SHP77 treated with DMSO at 0.1 percent for 48 hours (cell line): ENCODE measurements at regions not wholly inside any gene's neighbourhood (a gene's known extent, or its start where the extent isn't known, plus 50 kb on each side); places are given as distances from the start of the nearest gene placed in this dataset.
"Not testable (repeated sequence)": the region's sequence is repeated elsewhere in the genome, so short reads cannot be mapped to it uniquely, and the experiment has no call there.

Experiments
- DNase-seq: peaks from one replicate; lab custom pipeline; 2025; lab: John Stamatoyannopoulos, UW

DNA sequence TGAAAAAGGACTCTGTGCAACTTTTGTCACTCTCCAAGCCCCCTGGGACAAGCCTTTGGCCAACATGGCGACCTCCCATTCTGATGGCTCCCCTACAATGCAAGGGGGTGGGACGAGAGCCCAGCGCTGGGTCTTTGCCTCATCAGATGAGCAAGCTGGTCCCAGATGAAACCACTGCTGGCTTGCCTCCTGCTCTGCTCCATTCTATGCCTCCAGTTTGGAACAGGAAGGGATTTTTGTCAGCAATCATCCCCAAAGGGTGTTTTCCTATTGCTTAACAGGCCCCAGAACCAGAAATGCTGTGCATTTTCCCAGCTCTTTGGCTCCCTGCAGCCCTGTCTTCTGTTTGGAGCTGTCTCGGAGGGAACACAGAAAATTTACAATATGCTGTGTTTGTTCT, 412.7 kb downstream of the MAFB start:
- DNase-seq: no peak

DNA sequence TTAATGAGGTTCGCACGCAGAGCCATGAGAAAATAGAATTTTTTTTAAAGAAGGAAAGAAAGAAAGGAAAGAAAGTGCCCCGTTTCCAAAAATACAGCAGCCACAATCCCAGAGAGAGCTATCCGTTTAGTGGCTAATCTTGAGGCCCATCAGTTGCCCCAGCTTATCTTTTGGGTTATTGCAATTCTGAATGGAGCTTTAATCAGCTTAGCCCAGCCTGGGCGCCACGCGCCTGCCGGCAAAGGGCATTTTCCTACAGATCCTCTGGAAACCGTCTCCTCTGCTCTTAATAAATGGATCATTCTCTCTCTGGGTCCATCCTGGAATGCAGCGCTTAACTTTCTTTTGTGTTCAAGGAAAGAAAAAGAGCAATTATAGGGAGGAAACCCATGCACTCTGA, 413.3 kb downstream of the MAFB start:
- no peak for DNase-seq

DNA sequence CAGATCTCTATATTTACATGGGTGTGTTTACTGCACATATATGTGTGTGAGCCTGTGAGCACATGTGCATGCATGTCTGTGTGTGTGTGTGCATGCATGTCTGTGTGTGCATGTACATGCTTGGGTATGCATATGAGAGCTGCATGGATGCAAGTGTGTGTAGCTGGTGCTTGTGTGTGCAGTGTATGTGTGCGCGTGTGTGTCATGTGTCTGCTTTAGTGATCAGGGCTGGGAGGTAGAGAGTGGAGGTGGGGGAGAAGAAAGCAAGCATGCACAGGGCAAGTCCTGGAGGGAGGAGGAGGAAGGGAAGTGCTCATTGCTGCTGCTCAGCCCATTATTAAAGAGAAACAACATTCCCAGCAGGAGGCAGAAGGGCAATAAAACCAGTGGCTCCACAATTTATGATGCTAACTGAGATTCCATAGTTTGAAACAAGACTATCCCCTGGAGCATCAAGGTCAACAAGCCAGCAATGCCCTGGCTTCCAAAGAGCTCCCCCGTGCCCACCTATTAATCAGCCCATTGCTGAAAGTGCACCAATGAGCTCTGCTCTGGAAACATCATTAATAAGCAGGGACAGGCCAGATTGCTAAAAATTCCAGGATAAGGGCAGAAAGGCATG, 414.0 kb downstream of the MAFB start:
- no peak for DNase-seq

DNA sequence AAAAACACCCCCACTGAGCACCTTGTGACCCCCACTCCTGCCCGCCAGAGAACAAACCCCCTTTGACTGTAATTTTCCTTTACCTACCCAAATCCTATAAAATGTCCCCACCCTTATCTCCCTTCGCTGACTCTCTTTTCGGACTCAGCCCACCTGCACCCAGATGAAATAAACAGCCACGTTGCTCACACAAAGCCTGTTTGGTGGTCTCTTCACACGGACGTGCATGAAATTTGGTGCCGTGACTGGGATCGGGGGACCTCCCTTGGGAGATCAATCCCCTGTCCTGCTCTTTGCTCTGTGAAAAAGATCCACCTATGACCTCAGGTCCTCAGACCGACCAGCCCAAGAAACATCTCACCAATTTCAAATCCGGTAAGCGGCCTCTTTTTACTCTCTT, 419.8 kb downstream of the MAFB start:
- not testable (repeated sequence) for DNase-seq

DNA sequence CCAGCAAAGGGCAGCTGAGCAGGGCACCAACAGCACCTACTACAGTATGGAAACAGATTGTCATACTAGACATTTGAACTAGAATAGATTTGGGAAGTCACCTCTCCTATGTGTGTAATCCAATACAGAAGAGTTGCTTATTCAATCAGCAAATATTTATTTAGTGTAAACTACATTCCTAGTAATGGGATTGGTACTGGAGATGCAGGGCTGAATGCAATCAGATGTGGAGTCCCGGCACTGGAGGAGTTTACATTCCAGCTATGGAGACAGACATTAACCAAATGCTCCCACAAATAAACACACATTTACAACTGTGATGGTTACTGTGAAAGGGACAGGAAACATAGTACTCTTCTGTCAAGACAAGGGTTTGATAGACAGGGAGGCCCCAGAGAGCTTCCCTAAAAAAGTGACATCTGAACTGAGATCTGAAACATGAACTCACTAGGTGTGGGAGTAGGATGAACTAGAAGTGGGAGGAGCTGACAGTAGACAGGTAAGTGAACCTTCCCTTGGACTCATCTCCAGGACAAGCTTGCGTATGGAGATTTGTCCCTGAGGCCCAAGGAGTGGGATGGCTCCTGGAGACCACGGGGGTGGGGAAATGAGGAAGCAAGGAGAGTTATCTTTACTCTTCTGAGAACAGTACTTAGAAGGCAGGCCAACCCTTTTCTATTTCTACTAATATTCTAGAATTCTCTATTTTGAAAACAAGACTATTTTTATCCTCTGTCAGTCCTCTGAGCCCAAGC, 420.5 kb downstream of the MAFB start:
- DNase-seq: no peak

DNA sequence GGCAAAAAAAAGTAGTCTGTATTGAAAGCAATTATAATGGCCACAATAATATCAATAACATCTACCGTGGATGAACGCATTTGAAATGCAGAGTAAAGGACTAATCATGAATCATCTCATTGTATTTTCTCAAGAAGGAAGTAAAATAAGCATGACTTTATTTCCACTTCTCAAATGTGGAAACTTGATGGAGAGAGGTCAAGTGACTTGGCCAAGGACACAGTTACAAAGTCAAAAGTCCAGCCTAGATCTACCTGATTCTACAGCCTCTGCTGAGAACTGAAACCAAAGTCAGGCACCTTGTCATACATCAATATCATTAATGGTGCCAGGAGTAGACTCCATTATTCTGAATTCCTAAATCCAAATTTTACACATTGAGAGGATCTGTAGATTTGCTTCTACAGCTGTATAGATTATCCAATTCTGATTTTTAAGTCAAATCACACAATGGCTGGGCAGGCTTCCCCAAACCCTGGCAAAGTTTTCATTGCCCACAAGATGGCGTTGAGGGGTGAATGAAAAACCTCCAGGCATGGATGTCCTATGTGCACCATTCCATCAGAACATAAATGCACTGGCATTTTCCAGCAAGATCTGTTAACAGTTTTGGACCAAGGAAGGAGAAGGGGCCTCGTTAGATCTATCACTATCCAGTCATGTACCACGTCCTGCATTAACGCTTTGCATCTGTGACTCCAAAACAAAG, 423.1 kb downstream of the MAFB start:
- DNase-seq: no peak

DNA sequence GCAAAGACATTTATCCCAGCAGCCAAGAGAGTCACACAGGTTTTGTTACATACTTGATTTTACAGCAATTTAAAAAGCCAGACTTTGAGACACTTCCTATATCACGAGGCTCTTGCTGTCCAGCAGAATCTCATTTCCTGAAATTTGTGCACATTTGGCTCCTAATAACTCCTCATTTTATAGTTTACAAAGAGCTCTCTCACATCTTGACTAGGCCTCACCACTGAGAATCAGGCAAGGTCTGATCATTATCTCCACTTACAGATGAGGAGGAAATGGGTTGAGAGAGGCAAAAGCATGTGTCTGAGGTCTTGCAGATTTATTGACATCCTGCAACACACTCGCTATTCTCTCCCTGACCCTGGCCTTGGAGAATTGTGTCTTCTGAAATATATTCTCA, 426.8 kb downstream of the MAFB start:
- DNase-seq: no peak

DNA sequence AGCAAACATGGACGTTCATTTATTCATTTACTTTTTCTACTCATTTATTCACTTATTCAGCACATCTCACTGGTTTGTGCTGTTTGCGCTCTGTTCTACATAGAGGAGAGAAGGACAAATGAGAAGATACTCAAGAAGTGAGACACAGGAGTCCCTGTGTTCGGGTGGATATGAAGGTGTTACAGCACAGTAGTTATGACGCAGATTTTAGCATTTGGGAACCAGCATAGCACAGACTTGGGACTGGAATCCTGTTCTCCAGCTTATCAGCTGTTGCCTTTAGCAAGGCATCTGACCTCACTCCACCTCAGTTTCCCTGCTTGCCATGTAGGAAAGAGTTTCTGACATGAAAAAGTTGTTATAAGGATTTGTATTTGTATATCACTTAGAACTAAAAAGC, 430.1 kb downstream of the MAFB start:
- DNase-seq: no peak

DNA sequence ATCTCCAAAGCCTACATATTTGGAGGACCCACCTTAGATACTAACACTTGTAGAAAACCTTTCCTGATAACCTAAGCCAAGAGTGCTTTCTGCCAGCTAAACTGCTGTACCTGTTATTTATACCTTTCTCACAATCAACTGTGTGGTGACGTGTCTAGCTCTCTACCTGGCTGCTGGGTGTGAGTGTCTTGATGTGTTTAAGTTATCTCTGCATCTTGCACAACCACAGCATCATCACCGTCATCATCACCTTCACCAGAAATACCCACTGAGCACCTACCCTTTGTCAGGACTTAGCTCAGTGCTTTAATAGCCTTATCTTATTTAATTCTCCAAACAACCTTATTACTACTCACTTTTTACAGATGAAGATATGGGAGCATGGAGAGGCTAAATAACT, 431.3 kb downstream of the MAFB start:
- no peak for DNase-seq

DNA sequence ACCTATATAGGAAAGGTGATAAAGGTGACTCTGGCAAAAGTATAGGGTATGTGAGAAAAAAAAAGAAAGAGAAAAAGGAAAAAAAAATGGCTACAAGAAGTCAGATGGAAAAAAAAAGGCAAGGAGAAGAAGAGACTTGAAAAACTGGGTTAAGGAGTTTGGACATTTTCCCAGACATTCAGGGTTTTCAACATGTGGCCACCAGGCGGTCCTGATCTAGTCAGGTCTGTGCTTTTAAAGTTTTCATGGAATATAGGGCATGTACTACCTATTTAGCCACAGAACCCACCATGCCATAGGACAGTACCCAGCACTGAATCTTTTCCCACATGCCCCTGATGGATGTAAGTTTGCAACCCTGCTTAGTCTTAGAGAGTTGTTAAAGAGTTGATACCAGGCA, 433.7 kb downstream of the MAFB start:
- no peak for DNase-seq

DNA sequence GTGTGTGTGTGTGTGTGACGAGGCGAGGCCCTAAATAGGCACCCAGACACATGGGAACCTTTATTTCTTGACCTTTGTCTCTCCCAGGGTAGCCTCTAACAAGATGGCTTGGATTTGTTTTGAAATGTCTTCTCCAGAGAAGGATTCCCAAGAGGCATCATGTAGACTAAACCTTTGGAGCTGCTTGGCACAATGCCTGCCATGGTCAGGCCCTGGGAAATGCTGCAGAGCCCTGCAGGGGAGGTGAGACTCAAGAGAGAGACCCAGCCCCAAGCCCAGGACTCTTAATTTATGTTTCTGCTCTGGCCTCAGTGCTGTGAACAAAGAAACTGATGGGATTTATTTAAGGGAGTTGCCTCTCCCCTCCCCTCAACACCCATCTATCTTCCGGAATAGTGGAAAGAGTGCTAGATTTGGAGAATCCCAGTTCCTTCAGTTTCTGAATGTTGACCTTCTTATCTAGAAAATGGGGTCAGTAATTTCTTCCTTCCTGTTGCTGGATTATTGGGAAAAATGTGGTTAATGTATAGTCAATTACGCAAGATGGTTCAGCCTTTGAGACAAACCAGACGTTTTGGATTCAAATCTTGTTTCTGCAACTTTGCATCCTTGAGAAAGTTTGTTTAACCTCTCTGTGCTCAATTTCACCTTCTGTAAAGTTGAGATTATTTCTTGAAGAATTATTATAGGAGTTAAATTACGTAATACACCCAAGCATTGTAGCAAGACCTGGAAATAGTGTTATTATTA, 434.8 kb downstream of the MAFB start:
- no peak for DNase-seq

DNA sequence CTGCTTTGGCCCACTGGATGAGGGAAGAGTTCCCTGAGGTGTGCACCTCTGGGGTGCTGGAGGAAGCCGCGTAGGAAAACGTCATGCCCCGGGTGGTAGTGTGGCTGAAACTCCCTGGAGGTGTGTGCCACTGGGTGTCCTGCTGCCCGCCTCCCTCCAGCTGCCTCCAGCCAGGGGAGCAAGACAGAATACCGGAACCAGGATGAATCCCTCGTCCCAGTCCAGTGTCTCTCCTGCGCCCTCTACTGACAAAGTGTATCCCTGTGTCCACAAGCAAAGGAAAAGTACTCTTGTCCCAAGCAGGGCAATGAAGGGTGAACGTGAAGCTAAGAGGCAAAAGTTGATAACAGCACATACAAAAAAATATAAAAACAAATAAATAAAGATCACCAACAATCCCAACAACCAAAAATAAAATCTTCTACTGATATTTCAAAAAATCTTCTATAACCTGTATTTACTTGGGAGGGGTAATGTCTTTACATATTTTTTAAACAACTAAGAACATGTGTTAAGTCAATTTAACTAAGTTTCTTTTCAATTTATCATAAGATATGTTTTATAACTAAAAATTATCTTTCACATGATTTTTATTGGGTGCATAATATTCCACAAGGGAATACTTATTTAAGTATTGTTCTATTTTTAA, 437.6 kb downstream of the MAFB start:
- no peak for DNase-seq

DNA sequence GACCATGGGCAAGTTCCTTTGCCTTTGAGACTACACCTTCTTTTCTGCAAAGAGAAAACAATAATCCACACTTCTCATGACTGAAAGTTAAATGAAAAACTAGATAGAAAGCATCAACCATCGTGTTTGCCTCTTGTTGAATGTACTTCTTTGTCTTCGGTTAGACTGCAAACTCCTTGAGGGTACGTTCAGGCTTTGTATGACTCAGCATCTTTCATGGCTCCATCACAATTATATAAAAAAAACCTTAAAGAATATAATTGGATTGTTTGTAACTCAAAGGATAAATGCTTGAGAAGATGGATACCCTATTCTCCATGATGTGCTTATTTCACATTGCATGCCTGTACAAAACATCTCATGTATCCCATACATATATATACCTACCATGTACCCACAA, 439.2 kb downstream of the MAFB start:
- DNase-seq: no peak

DNA sequence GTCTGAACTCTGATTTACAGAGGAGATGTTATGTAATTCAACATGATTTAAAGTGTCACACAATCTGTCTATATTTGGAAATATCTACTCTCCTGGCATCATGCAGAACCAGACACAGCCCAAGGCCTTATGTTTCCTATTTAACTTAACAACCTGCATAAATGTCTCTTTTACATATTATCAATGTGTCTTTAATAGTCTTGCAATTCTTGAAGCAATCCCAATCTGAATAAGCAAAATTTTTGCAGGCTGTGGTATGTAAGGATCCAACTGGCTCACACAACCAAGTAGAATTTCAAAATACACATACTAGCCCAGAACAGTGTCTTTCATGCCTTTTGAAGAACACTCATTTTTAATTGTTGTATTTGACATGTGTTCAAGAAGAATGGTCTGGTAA, 443.2 kb downstream of the MAFB start:
- no peak for DNase-seq

DNA sequence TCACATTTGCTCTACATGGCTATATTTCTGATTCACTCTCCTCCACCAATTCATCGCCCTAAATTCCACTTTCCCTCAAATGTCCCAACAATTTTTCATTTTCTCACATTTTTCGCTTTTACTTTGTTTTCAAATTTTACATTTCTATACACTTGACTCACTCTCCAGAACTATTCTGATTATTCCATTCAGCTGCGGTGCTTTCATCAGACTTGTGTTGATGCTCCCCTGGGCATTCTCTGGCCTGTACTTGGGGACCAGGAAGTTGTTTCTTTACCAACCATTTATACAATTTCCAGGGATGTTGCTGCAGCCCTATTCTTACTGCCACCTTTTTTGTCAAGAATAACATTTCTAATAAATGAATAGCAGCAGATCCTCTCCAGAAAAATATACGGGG, 444.8 kb downstream of the MAFB start:
- DNase-seq: no peak

DNA sequence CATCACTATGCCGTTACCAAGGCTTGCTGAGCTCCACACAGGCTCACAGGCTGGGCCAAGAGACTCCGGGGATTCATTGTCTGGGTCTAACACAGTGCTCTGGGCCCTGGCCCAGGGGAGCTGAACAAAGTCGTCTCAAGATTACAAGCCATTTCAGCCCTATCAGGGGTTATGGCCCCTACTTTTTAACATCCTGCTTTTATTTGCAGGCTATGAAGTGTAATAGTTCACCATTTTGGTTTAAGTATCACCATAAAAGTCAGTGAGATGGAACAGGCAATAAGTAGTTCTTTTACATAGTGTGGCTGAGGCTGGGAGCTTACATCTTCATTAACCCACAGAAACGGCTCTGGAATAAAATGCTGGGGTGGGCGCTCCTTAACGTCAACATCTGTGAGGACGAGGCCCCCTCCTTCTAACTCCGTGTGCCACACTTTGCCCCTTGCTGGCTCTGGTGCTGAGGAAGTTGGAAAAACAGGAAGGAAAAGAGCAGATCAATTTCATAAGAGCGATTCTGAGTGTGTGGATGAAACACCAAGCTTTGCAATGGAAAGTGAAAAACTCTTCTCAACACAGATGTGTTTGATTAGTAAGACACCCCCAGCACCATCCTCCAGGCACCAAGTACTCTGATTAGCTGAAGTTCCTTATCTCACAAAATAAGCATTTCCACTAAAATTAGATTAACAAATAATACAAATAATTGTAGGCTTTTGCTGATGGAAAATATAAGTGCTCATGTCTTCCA, 447.3 kb downstream of the MAFB start:
- DNase-seq: no peak

DNA sequence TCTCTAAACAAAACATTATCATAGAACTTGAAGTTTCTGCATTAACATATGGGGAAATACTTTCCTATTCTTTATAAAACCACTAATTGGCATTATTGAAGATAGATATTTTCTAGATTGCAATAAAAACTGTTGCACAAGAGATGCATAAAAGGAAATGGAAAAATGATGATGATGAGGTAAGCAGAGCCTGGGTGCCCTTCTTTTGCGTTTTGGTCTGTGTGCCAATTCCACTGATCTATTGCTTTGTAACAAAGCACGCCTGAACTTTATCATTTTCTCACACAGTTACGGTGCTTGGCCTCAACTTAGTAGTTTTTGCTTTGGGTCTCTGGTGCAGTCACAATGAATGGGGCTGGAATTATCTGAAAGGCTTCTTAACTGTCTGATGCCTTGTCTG, 450.5 kb downstream of the MAFB start:
- DNase-seq: no peak

DNA sequence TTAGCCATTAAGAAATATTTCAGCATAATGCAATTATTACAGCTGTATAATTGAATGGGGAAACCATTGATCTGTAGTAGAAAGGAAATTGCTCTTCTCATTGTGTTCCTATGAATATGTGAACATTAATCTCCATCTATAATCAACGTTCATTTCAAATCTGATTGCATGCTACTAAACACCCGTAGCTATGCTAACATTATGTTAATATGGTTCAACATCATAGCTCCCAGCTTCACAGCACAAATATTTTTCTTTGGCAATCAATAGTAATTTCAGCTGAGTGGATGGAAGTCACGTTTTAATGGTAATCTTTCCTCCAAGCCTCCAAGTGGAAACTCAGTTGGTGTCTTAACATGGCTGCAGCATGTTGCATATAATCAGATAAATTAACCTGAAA, 454.4 kb downstream of the MAFB start:
- DNase-seq: no peak

DNA sequence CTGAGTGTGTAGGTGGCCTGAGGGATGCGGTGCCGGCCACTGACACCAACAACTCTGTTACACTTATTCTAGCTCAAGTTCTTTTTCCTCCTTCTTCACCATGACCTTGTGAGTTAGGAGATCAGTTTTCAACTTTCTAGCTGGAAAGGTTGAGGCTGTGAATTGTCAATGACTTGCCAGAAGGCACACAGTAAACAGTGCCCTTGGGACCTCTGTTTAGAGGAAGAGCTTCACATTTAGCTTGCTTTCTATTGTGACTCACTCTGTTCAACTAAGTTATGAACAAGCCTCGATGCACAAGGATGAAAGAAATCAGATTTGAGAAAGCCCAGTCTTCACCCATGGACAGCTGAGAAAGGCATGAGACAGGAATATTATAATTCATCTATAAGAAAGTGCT, 455.6 kb downstream of the MAFB start:
- no peak for DNase-seq

DNA sequence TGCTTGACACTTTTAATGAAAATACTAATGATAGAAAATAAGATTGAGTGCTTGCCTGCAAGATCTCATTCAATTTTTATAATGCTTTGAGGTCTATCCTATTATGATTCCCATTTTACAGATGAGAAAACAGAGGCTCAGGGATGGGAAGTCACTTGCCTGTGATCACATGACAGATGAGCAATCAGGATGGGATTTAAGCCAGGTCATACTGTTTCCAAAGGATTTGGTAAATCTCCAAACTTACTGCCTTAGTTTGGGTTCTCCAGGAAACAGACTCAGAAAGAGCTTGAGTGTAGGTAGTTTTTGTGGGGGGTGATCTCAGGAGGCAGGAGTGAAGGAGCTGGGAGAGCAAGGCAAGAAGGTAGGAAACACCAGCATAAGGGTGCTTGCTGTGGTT, 456.3 kb downstream of the MAFB start:
- no peak for DNase-seq

DNA sequence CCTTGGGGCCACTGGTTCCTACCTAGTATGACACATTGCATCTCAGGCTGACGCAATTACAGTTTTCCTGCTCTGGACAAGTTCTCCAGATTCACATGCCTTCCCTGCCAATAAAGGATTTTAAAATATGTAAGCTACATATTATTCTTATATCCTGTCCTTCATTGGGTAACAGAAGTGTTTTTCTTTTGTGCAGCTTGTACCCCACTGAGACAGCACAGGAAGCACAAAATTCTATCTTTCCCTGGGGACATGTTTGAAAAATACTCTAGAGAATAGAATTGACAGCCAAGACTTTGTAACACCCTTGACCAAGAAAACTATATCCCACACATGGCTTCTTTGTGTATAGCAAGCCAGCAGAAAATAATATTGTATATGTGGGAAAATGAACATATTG, 456.8 kb downstream of the MAFB start:
- DNase-seq: no peak

DNA sequence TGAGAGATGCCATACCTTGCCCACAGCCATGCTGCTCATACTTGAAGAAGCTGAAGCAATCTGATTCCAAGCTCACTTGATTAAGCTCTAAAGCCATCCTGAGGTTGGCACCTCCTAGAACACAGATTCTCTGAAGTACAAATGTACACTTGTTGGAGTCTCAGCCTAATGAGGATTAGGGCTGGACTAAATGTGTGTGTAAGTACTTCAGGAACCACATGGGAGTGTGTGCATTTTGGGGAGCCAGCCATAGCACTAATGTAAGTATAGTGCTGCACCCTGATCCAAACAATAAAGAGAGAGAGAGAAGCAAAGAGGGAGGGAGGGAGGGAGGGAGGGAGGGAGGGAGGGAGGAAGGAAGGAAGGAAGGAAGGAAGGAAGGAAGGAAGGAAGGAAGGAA, 458.6 kb downstream of the MAFB start:
- DNase-seq: no peak
